ENCODE measurements at regions not wholly inside any gene's neighbourhood (a gene's known extent, or its start where the extent isn't known, plus 50 kb on each side); places are given as distances from the start of the nearest gene placed in this dataset.
"Not testable (repeated sequence)": the region's sequence is repeated elsewhere in the genome, so short reads cannot be mapped to it uniquely, and the experiment has no call there.

DNA sequence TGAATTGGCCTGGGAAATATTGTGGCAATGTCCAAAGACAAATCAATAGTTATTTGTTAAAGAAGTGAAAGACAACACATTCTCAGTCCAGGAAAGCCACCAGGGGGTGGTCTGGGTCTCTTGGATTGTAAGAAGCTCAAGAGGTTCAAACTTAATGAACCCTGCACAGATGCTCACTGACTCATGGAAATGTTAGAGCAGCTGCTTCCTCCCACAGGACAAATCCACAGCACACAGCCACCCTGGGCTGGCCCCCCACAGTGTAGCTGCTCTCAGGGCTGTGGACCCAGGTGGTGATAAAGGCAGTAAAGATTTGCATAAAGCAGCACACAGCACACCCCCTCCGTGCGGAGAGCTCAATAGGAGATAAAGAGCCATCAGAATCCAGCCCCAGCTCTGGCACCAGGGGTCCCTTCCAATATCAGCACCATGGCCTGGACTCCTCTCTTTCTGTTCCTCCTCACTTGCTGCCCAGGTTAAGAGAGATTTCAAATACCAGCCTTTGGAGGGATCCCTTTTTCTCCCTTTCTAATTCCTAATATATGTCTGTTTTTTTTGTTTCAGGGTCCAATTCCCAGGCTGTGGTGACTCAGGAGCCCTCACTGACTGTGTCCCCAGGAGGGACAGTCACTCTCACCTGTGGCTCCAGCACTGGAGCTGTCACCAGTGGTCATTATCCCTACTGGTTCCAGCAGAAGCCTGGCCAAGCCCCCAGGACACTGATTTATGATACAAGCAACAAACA lies 124.8 kb downstream of the VPREB1 start:
- not testable (repeated sequence) for DNase-seq (ENCODE audit: extremely low spot score, insufficient read length, low read depth); FAIRE-seq

GRCh38 chr22:22369964-22370270 lies 125.3 kb downstream of the VPREB1 start:
- FAIRE-seq: no peak
- no peak for DNase-seq (ENCODE audit: extremely low spot score, insufficient read length, low read depth)

DNA sequence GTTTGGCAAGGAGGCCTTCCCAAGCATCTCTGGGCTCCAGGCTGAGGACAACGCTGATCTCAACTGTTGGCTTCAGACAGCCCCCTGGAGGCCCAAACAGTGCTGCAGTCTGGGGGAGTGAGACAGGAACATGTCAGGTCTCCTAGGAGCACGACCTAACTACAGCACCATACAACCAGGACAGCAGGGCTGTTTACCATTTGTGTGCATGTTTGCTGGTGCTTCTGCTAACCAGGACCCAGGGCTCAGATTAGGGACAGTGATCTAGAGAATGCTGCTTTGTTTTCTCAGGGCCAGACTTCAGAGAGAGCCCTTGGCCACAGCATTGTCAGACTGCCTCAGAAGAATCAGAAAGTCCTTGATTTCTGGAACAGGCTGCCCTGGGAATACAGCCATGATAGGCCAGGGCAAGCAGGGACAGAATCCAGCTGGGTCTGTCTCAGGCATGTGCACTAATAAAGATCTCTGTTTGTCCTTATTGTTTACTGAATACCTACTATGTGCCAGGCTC lies 126.5 kb downstream of the VPREB1 start:
- FAIRE-seq (no peak), DNase-seq (ENCODE audit: extremely low spot score, insufficient read length, low read depth) (no peak)

DNA sequence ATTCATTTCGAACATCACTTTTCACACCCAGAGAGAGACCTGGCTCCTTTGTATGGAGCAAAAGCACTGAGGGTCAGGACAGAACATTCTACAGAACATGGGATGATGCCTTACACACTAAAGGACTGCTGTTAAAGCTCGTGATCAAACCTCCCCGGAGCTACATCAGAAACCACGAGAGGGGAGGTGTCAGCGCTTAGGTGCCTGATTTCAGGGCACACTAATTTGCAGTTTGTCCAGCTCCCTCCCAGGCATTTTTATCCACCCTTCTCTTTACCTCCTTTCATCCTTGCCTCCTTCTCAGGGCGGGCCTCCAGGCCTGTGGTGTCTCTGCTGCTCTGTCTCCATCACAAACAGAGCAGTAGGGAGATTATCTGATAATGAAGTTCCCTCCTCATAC lies 127.5 kb downstream of the VPREB1 start:
- FAIRE-seq (no peak), DNase-seq (ENCODE audit: extremely low spot score, insufficient read length, low read depth) (no peak)

GRCh38 chr22:22374163-22374562 lies 129.6 kb downstream of the VPREB1 start:
- FAIRE-seq (no peak), DNase-seq (ENCODE audit: extremely low spot score, insufficient read length, low read depth) (no peak)

- no peak for DNase-seq (ENCODE audit: extremely low spot score, insufficient read length, low read depth)
- FAIRE-seq: no peak
Observed at GRCh38 chr22:22374579-22374978, 130.0 kb downstream of the VPREB1 start.

- FAIRE-seq: no peak
Observed at GRCh38 chr22:22375576-22376351, 131.2 kb downstream of the VPREB1 start.

GRCh38 chr22:22376352-22376706 lies 131.7 kb downstream of the VPREB1 start:
- FAIRE-seq: no peak
- no peak for DNase-seq (ENCODE audit: extremely low spot score, insufficient read length, low read depth)

More at GRCh38 chr22:22375576-22376351, 131.2 kb downstream of the VPREB1 start:
- DNase-seq (ENCODE audit: extremely low spot score, insufficient read length, low read depth): no peak

GRCh38 chr22:22376884-22377283 lies 131.7 kb downstream of the ZNF280B start:
- not testable (repeated sequence) for FAIRE-seq; DNase-seq (ENCODE audit: extremely low spot score, insufficient read length, low read depth)

DNA sequence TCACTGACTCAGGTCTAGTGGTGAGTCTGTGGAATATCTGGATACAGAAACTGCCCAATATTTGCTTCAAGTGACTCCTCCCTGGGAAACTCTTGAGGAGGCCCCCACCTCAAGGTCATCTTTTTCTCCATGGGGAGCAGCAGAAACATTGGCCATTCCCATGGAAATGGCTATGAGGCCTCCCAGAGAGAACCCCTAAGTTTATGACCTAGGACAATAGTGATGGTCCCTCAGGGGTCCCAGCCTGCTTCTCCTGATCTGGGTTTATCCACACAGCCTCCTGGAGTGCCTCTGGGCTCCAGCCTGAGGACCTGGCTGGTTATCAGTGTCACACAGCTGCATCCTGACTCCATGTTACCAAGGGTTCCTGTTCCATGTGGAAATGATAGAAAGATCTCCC lies 131.2 kb downstream of the ZNF280B start:
- FAIRE-seq (no peak), DNase-seq (ENCODE audit: extremely low spot score, insufficient read length, low read depth) (no peak)

- FAIRE-seq: no peak
- DNase-seq (ENCODE audit: extremely low spot score, insufficient read length, low read depth): no peak
Observed at GRCh38 chr22:22378446-22379415, 129.8 kb downstream of the ZNF280B start.

GRCh38 chr22:22380098-22381030 lies 128.2 kb downstream of the ZNF280B start:
- FAIRE-seq (no peak), DNase-seq (ENCODE audit: extremely low spot score, insufficient read length, low read depth) (no peak)

DNA sequence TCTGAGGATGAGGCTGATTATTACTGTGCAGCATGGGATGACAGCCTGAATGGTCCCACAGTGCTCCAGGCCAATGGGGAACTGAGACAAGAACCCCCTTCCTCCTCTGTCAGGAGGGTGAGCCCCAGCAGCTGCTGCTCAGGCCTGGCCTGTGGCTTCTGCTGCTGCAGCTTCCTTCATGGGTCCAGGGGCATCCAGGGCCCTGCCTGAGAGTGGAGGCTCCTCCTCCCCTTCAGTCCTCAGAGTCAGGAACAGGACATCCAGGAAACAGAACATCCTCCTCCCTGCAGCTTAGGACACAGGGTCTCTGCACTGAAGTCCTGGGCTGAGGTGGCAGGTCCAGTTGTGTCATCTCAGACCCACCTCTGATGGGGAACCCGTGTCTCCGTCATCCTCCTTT lies 127.2 kb downstream of the ZNF280B start:
- not testable (repeated sequence) for DNase-seq (ENCODE audit: extremely low spot score, insufficient read length, low read depth); FAIRE-seq

DNA sequence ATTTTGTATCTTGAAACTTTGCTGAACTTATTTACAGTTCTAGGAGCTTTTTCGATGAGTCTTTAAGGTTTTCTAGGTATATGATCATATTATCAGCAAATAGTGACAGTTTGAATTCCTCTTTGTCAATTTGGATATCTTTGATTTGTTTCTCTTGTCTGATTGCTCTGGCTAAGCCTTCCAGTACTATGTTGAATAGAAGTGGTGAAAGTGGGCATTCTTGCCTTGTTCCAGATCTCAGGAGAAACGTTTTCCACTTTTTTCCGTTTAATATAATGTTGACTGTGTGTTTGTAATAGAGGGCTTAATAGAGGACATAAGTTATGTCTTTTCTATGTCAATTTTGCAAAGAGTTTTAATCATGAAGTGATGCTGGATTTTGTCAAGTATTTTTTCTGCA lies 124.3 kb downstream of the ZNF280B start:
- DNase-seq (ENCODE audit: extremely low spot score, insufficient read length, low read depth): no peak

GRCh38 chr22:22384668-22385244 lies 123.8 kb downstream of the ZNF280B start:
- DNase-seq (ENCODE audit: extremely low spot score, insufficient read length, low read depth) (no peak), FAIRE-seq (no peak)

More for the DNA sequence above, 124.3 kb downstream of the ZNF280B start:
- no peak for FAIRE-seq

- DNase-seq (ENCODE audit: extremely low spot score, insufficient read length, low read depth): no peak
- FAIRE-seq: no peak
Observed at GRCh38 chr22:22386602-22387385, 121.7 kb downstream of the ZNF280B start.

GRCh38 chr22:22387386-22387736 lies 121.2 kb downstream of the ZNF280B start:
- FAIRE-seq (no peak), DNase-seq (ENCODE audit: extremely low spot score, insufficient read length, low read depth) (no peak)

DNA sequence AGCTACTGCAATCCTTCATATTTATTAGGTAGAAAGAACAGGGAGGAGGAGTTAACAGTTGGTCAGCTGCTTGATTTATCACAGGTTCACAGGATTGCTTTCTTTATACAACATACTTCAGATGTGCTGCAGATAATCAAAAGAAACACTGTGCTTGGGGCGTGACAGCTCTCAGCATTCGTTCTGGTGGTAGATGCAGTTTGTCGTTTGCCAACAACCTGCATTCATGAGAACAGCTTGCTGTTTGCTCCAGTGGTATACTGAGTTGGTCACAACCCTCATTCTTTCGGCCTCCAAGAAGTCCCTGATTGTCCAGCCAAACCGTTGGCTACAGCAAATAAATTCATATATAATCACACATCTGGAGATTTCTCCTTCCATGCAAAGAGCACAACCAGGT lies 120.5 kb downstream of the ZNF280B start:
- no peak for FAIRE-seq

More for the DNA sequence above, 120.5 kb downstream of the ZNF280B start:
- no peak for DNase-seq (ENCODE audit: extremely low spot score, insufficient read length, low read depth)

Data from GM18507 (cell line).